K562 (cell line): ENCODE measurements at regions not wholly inside any gene's neighbourhood (a gene's known extent, or its start where the extent isn't known, plus 50 kb on each side); places are given as distances from the start of the nearest gene placed in this dataset.

ENCODE experiments used
- ATAC-seq: fragments of 200-7000 bp; cut with Tn5 transposase; 3 replicates; pipeline ENCODE4 v1.9.1; 2020; ENCODE audit warnings: moderate library complexity
- BruUV-seq: library from RNA; stranded (reverse); fragments of 400-500 nt; replicated peaks from 2 replicates; lab custom pipeline; 2021; lab: Mats Ljungman, UMichigan
- CTCF ChIA-PET: fragments of 300-600 bp; formaldehyde crosslinking; extraction: SDS; loops from one replicate; lab custom pipeline; 2021; ENCODE audit warnings: low intra/inter-chr PET ratio; lab: Yijun Ruan, JAX
- POLR2A ChIA-PET: fragments of 300-600, 350-650 bp; sonication (Branson Sonifier 250); formaldehyde crosslinking; extraction: SDS; loops from one replicate; lab custom pipeline; 2021; ENCODE audit warnings: antibody characterized with exemption, inconsistent platforms; lab: Yijun Ruan, JAX
- DNase-seq, 4 experiments: peaks; one replicate each; pipeline versions ENCODE4 v3.0.0 to v3.0.0-alpha.2; 2011 to 2018; ENCODE audit warnings: low spot score in 3 of 4, mixed read lengths in 3 of 4; ENCODE audit errors: extremely low read depth in 1 of 4
- FAIRE-seq: peaks from 2 replicates; lab custom pipeline; 2011; peaks lifted over from hg19 to GRCh38; lab: Jason Lieb, UNC
- H2AFZ ChIP-seq: 2 replicates; pipeline ENCODE4 v1.6.0; 2011; ENCODE audit warnings: low read depth, low read length, control low read depth, inconsistent platforms
- H3K27ac ChIP-seq: fragments of 200-600 bp; 3 replicates; pipeline ENCODE4 v1.8.0; 2011; ENCODE audit warnings: low read depth, mild to moderate bottlenecking, control low read depth, inconsistent platforms, low read length, moderate library complexity, mixed read lengths; ENCODE audit errors: extremely low read depth
- H3K27me3 ChIP-seq, 2 experiments: fragments of 300-600 bp in 1 of 2; 2 replicates in 1 of 2; 3 replicates in 1 of 2; pipeline versions ENCODE4 v1.6.0 to v1.8.0; 2011; ENCODE audit warnings: inconsistent platforms in 2 of 2, low read length in 2 of 2, mild to moderate bottlenecking in 1 of 2, mixed read lengths in 1 of 2, moderate library complexity in 1 of 2; ENCODE audit not compliant: control insufficient read depth in 2 of 2, insufficient read depth in 2 of 2
- H3K36me3 ChIP-seq: fragments of 300-600 bp; 3 replicates; pipeline ENCODE4 v1.8.0; 2011; ENCODE audit warnings: mild to moderate bottlenecking, low read length, inconsistent platforms; ENCODE audit not compliant: control insufficient read depth, insufficient read depth
- H3K4me1 ChIP-seq, 2 experiments: fragments of 200-600 bp in 1 of 2; replicated peaks in 1 of 2; 2 replicates in 1 of 2; 3 replicates in 1 of 2; pipeline versions ENCODE4 v1.5.1 to v1.8.0; 2011; ENCODE audit warnings: inconsistent platforms in 2 of 2, low read length in 2 of 2, mild to moderate bottlenecking in 1 of 2, mixed read lengths in 1 of 2, moderate library complexity in 1 of 2; ENCODE audit not compliant: control insufficient read depth in 2 of 2, insufficient read depth in 2 of 2
- H3K4me2 ChIP-seq: 2 replicates; pipeline ENCODE4 v1.6.1; 2011; ENCODE audit warnings: low read length, control low read depth, inconsistent platforms, mixed read lengths; ENCODE audit not compliant: insufficient read depth
- H3K4me3 ChIP-seq: fragments of 200-600 bp; sonication (generic), shearing (Covaris generic); 2 replicates; pipeline ENCODE4 v1.5.1; 2016; ENCODE audit warnings: control low read depth, inconsistent platforms
- H3K79me2 ChIP-seq: fragments of 200-600 bp; 3 replicates; pipeline ENCODE4 v1.8.0; 2011; ENCODE audit warnings: low read length, inconsistent platforms; ENCODE audit not compliant: control insufficient read depth, insufficient read depth
- H3K9ac ChIP-seq, 2 experiments: 2 replicates each; pipeline versions ENCODE4 v1.6.0 to v1.6.1; 2011; ENCODE audit warnings: low read depth in 2 of 2, low read length in 2 of 2, control low read depth in 1 of 2, inconsistent platforms in 1 of 2, mild to moderate bottlenecking in 1 of 2, mixed read lengths in 1 of 2; ENCODE audit not compliant: insufficient read depth in 1 of 2
- H3K9me1 ChIP-seq: one replicate; pipeline ENCODE4 v1.6.0; 2011; ENCODE audit warnings: inconsistent platforms, mild to moderate bottlenecking, low read length, moderate library complexity; ENCODE audit not compliant: control insufficient read depth, insufficient read depth
- H3K9me3 ChIP-seq: replicated peaks from 2 replicates; pipeline ENCODE4 v1.5.1; 2011; ENCODE audit warnings: low read depth, low read length, inconsistent platforms; ENCODE audit not compliant: control insufficient read depth, insufficient read depth
- H4K20me1 ChIP-seq: replicated peaks from 2 replicates; pipeline ENCODE4 v1.6.1; 2011; ENCODE audit warnings: low read length, inconsistent platforms, mixed read lengths; ENCODE audit not compliant: control insufficient read depth, insufficient read depth
- FOSL1 ChIP-seq: fragments of 200-800 bp; sonication (Bioruptor generic); conservative IDR thresholded peaks from 2 replicates; pipeline ENCODE4 v1.6.1; 2016; ENCODE audit warnings: missing genetic modification characterization, missing compliant biosample characterization
- MAFF ChIP-seq: IDR thresholded peaks from 2 replicates; pipeline ENCODE4 v1.6.1; 2012; ENCODE audit warnings: low read length, improper control_type of control experiment
- NR4A1 ChIP-seq, 2 experiments: fragments of 250-450 bp in 1 of 2; fragments of 450-650 bp in 1 of 2; sonication (Bioruptor Pico) in 1 of 2; IDR thresholded peaks; 2 replicates each; pipeline versions ENCODE4 v1.4.0 to v1.6.1; 2016 to 2020; ENCODE audit warnings: mild to moderate bottlenecking in 2 of 2, missing compliant biosample characterization in 1 of 2, missing genetic modification characterization in 1 of 2, moderate library complexity in 1 of 2
- NUFIP1 ChIP-seq: fragments of 450-650 bp; IDR thresholded peaks from 2 replicates; pipeline ENCODE4 v1.6.1; 2018; ENCODE audit not compliant: partially characterized antibody
- RAD21 ChIP-seq, 2 experiments: fragments of 250-450 bp in 1 of 2; fragments of 450-650 bp in 1 of 2; sonication (Bioruptor Pico) in 1 of 2; formaldehyde crosslinking in 1 of 2; IDR thresholded peaks in 1 of 2; conservative IDR thresholded peaks in 1 of 2; 2 replicates each; pipeline versions ENCODE4 v1.4.0 to v1.8.0; 2020 to 2022; ENCODE audit warnings: mild to moderate bottlenecking in 2 of 2, moderate library complexity in 1 of 2
- RUNX1 ChIP-seq: sonication (generic); IDR thresholded peaks from 2 replicates; pipeline ENCODE4 v1.6.1; 2016; ENCODE audit warnings: antibody characterized with exemption, low read depth
- SMAD2 ChIP-seq: fragments of 150-350 bp; IDR thresholded peaks from 2 replicates; pipeline ENCODE4 v1.6.1; 2014; ENCODE audit warnings: low read depth, mild to moderate bottlenecking, low read length
- SMARCC2 ChIP-seq: fragments of 450-650 bp; IDR thresholded peaks from 2 replicates; pipeline ENCODE4 v1.6.1; 2017; ENCODE audit warnings: antibody characterized with exemption, moderate library complexity, mild to moderate bottlenecking, low read depth
- ZBED1 ChIP-seq: IDR thresholded peaks from 2 replicates; pipeline ENCODE4 v1.6.1; 2014
- ZNF764 ChIP-seq: fragments of 250-450 bp; sonication (Bioruptor Pico); IDR thresholded peaks from 2 replicates; pipeline ENCODE4 v1.4.0; 2020; ENCODE audit warnings: low read depth, mild to moderate bottlenecking, moderate library complexity
- in situ Hi-C: fragments of 300-500 bp; cut with MboI; formaldehyde crosslinking; loops from 4 replicates; pipeline ENCODE4 v1.15.0; 2018; ENCODE audit warnings: inconsistent platforms, mixed read lengths
- intact Hi-C: fragments of 100-400 bp; cut with micrococcal nuclease; formaldehyde crosslinking; loops from 2 replicates; pipeline ENCODE4 v1.14.2; 2022
- TF ChIP-seq, protein P1 (sequence below): fragments of 150-350 bp; IDR thresholded peaks from 2 replicates; pipeline ENCODE4 v1.6.1; 2014; ENCODE audit warnings: low read depth, mild to moderate bottlenecking, low read length, borderline replicate concordance
- TF ChIP-seq, protein P2 (sequence below): fragments of 450-650 bp; IDR thresholded peaks from 2 replicates; pipeline ENCODE4 v1.6.1; 2017; ENCODE audit warnings: antibody characterized with exemption

DNA sequence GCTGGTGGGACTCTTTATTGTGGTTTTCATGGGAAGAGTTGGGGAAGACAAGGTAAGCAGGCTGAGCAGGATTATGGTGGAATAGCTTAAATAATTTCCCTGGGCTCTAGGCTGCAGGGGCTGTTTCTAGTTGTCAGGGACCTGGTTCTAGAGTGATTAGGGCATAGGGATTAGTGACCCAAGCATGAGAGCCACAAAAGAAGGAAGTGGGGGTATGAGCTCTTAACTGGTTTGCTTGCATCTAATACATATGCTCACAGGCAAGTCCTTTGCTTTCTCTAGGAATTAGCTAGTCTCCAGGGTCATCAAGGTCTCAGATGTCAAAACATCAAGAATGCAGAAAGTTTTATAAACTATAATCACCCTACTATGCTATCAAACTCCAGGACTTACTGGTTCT, 67.5 kb upstream of the NRN1 start:
- no peak for ATAC-seq
- DNase-seq, result no peak
- BruUV-seq, result no TSS peak
- H3K27ac ChIP-seq, result no peak overlapping the region
- intact Hi-C loops, result no loop called here
- H4K20me1 ChIP-seq, result no peaks in the 10 kb centered on the region
- no peaks in the 10 kb centered on the region for H3K9me1 ChIP-seq
- no peaks in the 10 kb centered on the region for H3K27me3 ChIP-seq
- H3K4me2 ChIP-seq, result no peak overlapping the region
- no peaks in the 10 kb centered on the region for H3K4me1 ChIP-seq
- H3K9me3 ChIP-seq, result no peaks in the 10 kb centered on the region
- ChIA-PET POLR2A (interaction anchor here (0.6 to 0.7 kb wide), 2 partner anchors 11 to 18 kb away, joined by 3 to 4 read pairs; no protein-coding TSS in a partner anchor), CTCF (interaction anchor here (0.6 kb wide), 1 partner anchor 612 kb away, joined by 3 read pairs; no protein-coding TSS in a partner anchor)
- no peak overlapping the region for H2AFZ ChIP-seq
- H3K9ac ChIP-seq, result no peak overlapping the region
- H3K79me2 ChIP-seq, result no peaks in the 10 kb centered on the region
- TF ChIP-seq SMAD2, result no peak
- TF ChIP-seq, protein P1, sequence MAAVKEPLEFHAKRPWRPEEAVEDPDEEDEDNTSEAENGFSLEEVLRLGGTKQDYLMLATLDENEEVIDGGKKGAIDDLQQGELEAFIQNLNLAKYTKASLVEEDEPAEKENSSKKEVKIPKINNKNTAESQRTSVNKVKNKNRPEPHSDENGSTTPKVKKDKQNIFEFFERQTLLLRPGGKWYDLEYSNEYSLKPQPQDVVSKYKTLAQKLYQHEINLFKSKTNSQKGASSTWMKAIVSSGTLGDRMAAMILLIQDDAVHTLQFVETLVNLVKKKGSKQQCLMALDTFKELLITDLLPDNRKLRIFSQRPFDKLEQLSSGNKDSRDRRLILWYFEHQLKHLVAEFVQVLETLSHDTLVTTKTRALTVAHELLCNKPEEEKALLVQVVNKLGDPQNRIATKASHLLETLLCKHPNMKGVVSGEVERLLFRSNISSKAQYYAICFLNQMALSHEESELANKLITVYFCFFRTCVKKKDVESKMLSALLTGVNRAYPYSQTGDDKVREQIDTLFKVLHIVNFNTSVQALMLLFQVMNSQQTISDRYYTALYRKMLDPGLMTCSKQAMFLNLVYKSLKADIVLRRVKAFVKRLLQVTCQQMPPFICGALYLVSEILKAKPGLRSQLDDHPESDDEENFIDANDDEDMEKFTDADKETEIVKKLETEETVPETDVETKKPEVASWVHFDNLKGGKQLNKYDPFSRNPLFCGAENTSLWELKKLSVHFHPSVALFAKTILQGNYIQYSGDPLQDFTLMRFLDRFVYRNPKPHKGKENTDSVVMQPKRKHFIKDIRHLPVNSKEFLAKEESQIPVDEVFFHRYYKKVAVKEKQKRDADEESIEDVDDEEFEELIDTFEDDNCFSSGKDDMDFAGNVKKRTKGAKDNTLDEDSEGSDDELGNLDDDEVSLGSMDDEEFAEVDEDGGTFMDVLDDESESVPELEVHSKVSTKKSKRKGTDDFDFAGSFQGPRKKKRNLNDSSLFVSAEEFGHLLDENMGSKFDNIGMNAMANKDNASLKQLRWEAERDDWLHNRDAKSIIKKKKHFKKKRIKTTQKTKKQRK, result no peak
- no peak for TF ChIP-seq RUNX1
- no peak for TF ChIP-seq NR4A1 (CRISPR knock-in tag; IDR thresholded peaks at IDR 0.05)
- no peak for TF ChIP-seq NR4A1 (tag; IDR thresholded peaks at IDR 0.05)
- no peak for TF ChIP-seq ZNF764 (CRISPR knock-in tag)
- no peak for TF ChIP-seq MAFF
- TF ChIP-seq NUFIP1, result no peak
- TF ChIP-seq ZBED1, result no peak
- no peak for TF ChIP-seq SMARCC2
- TF ChIP-seq, protein P2, sequence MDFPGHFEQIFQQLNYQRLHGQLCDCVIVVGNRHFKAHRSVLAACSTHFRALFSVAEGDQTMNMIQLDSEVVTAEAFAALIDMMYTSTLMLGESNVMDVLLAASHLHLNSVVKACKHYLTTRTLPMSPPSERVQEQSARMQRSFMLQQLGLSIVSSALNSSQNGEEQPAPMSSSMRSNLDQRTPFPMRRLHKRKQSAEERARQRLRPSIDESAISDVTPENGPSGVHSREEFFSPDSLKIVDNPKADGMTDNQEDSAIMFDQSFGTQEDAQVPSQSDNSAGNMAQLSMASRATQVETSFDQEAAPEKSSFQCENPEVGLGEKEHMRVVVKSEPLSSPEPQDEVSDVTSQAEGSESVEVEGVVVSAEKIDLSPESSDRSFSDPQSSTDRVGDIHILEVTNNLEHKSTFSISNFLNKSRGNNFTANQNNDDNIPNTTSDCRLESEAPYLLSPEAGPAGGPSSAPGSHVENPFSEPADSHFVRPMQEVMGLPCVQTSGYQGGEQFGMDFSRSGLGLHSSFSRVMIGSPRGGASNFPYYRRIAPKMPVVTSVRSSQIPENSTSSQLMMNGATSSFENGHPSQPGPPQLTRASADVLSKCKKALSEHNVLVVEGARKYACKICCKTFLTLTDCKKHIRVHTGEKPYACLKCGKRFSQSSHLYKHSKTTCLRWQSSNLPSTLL, result no peak
- TF ChIP-seq RAD21 (CRISPR knock-in tag; conservative IDR thresholded peaks at IDR 0.05 in 1 of 2, IDR thresholded peaks at IDR 0.05 in 1 of 2), result no peak
- no peak for TF ChIP-seq FOSL1
- FAIRE-seq, result no peak
- in situ Hi-C loops, result loop anchor here (25.0 kb wide), 1 partner anchor 463 kb away; no protein-coding TSS in a partner anchor
- no peak overlapping the region for H3K4me3 ChIP-seq
- H3K36me3 ChIP-seq, result no peaks in the 10 kb centered on the region
